BLaER1 treated with 17β-estradiol and CSF1 and Interleukin-3, amounts not matched to agents 10 nM and 100 nM (cell line): ENCODE measurements at regions not wholly inside any gene's neighbourhood (a gene's known extent, or its start where the extent isn't known, plus 50 kb on each side); places are given as distances from the start of the nearest gene placed in this dataset.

ENCODE experiments used
- H3K27ac ChIP-seq, 11 experiments: shearing (Covaris generic); formaldehyde crosslinking; 2 replicates each; pipeline ENCODE4 v1.8.1; 2022
- H3K27me3 ChIP-seq, 11 experiments: shearing (Covaris generic); formaldehyde crosslinking; 2 replicates each; pipeline ENCODE4 v1.8.1; 2022
- H3K36me3 ChIP-seq, 11 experiments: shearing (Covaris generic); formaldehyde crosslinking; 2 replicates each; pipeline ENCODE4 v1.8.1; 2022
- H3K4me1 ChIP-seq, 10 experiments: shearing (Covaris generic); formaldehyde crosslinking; 2 replicates each; pipeline ENCODE4 v1.8.1; 2022
- H3K4me2 ChIP-seq, 11 experiments: shearing (Covaris generic); formaldehyde crosslinking; 2 replicates each; pipeline ENCODE4 v1.8.1; 2022
- H3K4me3 ChIP-seq, 10 experiments: shearing (Covaris generic); formaldehyde crosslinking; 2 replicates each; pipeline ENCODE4 v1.8.1; 2022
- H3K9ac ChIP-seq, 11 experiments: shearing (Covaris generic); formaldehyde crosslinking; 2 replicates each; pipeline ENCODE4 v1.8.1; 2022
- H3K9me3 ChIP-seq, 11 experiments: shearing (Covaris generic); formaldehyde crosslinking; replicated peaks in 1 of 11; 2 replicates each; pipeline ENCODE4 v1.8.1; 2022
- H4K20me1 ChIP-seq, 11 experiments: shearing (Covaris generic); formaldehyde crosslinking; 2 replicates each; pipeline ENCODE4 v1.8.1; 2022
- Cebpa-rat ChIP-seq, 11 experiments: shearing (Covaris generic); IDR thresholded peaks; 2 replicates each; pipeline ENCODE4 v1.8.1; 2022

DNA sequence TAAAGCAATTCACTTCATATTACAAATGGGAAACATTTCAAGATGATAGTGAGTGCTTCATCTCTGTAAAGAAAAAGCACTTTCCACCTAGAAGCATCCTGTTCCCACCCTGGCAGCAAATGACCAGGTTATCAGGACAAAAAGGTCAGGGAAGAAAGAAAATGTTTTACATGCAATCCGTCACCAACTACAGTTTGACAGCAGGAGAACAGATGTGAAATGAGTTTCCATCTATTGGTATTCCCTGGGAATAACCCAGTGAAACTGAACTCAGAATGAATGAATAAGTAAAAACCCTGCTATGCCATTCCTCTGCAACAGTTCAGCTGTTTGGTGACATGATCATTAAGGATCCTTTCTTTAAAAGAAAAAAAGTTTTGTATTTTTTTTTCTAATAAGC lies 67.6 kb downstream of the HTR1A start:
- no peaks in the 10 kb centered on the region for H4K20me1 ChIP-seq
- no peaks in the 10 kb centered on the region for H3K4me1 ChIP-seq
- no peaks in the 10 kb centered on the region for H3K9me3 ChIP-seq
- TF ChIP-seq Cebpa-rat (IDR thresholded peaks at IDR 0.05): no peak
- H3K9ac ChIP-seq: no peak overlapping the region
- no peaks in the 10 kb centered on the region for H3K36me3 ChIP-seq
- no peak overlapping the region for H3K4me3 ChIP-seq
- H3K4me2 ChIP-seq: no peak overlapping the region
- H3K27ac ChIP-seq: no peak overlapping the region
- H3K27me3 ChIP-seq: no peaks in the 10 kb centered on the region

DNA sequence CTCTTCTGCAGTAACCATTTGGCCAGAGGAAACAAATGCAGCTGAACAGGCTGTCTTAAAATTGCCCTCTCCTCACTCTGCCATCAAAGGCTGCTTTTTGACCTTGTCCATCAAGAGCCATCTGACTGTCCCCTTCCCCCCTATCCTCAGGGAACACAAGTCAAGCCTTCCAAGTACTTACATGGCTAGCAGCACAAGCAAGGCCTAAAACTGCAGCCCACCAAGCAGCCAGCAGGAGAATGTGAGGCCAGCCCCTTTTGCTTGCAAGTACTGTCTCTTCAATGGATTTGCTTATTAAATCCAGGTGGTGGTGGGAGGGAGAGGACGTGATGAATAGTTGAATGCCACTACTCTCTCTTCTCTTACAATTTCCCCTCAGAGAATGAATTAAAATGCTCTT lies 83.5 kb downstream of the HTR1A start:
- Histone ChIP-seq H3K4me1 (no peaks in the 10 kb centered on the region), H3K27me3 (no peaks in the 10 kb centered on the region), H3K4me2 (no peak overlapping the region), H3K4me3 (no peak overlapping the region), H3K9me3 (no peaks in the 10 kb centered on the region), H3K9ac (no peak overlapping the region), H3K27ac (no peak overlapping the region), H4K20me1 (no peaks in the 10 kb centered on the region), H3K36me3 (no peaks in the 10 kb centered on the region)
- no peak for TF ChIP-seq Cebpa-rat (IDR thresholded peaks at IDR 0.05)

DNA sequence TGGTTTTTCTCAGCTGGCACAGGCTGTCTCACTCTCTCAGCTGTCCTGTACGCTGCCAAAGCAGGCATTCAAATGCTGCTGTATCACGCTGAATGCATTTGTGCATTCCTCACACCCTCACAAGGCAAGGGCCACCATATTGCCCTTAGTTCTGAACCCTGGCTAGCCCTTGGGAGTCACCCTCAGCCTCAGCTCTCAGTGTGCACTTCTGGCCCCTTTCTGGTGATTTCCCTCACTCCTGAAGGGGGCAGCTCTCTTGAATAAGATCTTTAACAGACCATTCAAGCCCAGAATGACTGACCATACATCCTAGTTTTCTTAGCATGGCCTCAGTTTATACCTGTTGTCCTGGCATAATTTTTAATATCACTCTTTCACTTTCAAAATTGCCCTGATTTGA lies 84.3 kb downstream of the HTR1A start:
- H3K4me1 ChIP-seq: no peaks in the 10 kb centered on the region
- H3K9ac ChIP-seq: no peak overlapping the region
- no peak overlapping the region for H3K4me2 ChIP-seq
- H3K27me3 ChIP-seq: no peaks in the 10 kb centered on the region
- TF ChIP-seq Cebpa-rat (IDR thresholded peaks at IDR 0.05): no peak
- no peaks in the 10 kb centered on the region for H3K9me3 ChIP-seq
- H3K4me3 ChIP-seq: no peak overlapping the region
- no peaks in the 10 kb centered on the region for H4K20me1 ChIP-seq
- no peaks in the 10 kb centered on the region for H3K36me3 ChIP-seq
- H3K27ac ChIP-seq: no peak overlapping the region

DNA sequence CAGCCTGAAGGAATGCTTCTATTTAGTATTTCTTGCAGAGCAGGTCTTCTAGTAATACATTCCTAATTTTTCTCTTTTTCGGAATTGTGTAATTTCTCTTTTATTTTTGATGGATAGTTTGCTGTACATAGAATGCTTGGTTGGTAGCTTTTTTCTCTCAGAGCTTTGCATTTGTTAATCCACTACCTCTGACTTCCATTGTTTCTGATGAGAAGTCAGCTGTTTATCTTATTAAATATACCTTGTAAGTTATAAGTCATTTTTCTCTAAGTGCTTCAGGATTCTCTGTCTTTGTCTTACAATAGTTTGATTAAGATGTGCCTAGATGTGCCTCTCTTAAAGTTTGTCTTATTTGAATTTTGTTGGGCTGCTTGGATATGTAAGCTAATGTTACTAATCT lies 101.9 kb downstream of the HTR1A start:
- no peak overlapping the region for H3K4me3 ChIP-seq
- H3K4me2 ChIP-seq: no peak overlapping the region
- peaks cover 22 to 30% (median 26%) of the 10 kb centered on the region in 11 experiments for H3K9me3 ChIP-seq
- H3K4me1 ChIP-seq: no peaks in the 10 kb centered on the region
- no peaks in the 10 kb centered on the region for H3K36me3 ChIP-seq
- H3K27me3 ChIP-seq: no peaks in the 10 kb centered on the region
- H3K27ac ChIP-seq: no peak overlapping the region
- no peak overlapping the region for H3K9ac ChIP-seq
- H4K20me1 ChIP-seq: no peaks in the 10 kb centered on the region
- no peak for TF ChIP-seq Cebpa-rat (IDR thresholded peaks at IDR 0.05)

DNA sequence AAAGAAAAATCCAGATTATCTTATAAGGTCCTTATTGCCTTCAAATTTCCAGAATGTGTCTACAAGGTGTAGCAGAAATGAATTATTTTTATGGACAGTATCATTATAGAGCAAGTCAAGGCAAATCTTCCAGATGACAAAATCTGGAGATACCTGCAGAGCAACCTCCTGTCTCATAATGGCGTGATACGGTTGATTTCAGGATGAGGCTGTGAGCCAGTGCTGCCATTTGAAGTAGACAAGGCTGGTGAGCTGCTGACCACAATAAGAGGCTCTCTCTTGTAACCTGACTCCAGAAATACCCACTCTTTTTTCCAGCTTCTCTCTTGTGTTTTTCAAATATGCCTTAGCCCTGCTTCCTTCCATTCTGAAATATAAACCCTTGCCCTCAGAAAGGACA lies 108.2 kb downstream of the HTR1A start:
- no peaks in the 10 kb centered on the region for H3K27me3 ChIP-seq
- H3K4me3 ChIP-seq: no peak overlapping the region
- peaks cover 0 to 6% (median 0%) of the 10 kb centered on the region in 10 experiments; a peak in 2 of 20 replicates for H3K4me1 ChIP-seq
- H3K9me3 ChIP-seq: peaks cover 0 to under 1% (median 0%) of the 10 kb centered on the region in 11 experiments; a peak in 1 of 22 replicates
- H3K36me3 ChIP-seq: no peaks in the 10 kb centered on the region
- H3K27ac ChIP-seq: no peak overlapping the region; a peak in 1 of 22 replicates
- no peak overlapping the region; a peak in 1 of 22 replicates for H3K4me2 ChIP-seq
- no peak for TF ChIP-seq Cebpa-rat (IDR thresholded peaks at IDR 0.05)
- no peaks in the 10 kb centered on the region for H4K20me1 ChIP-seq
- no peak overlapping the region for H3K9ac ChIP-seq

DNA sequence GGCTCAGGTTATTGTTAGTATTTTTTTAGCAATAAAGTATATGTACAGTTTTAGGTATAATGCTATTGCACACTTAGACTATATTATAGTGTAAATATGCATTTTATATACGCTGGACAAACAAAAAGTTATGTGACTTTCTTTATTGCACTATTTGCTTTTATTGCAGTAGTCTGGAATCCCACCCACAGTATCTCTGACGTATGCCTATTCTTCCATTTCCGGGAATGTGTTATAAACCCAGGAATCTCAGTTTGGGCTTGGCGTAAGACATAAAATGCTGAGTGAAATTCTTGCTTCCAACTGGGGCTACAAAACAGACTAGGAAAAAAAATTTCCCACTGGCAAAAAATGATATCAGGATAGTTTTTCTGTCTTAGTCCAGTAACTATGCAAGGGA lies 119.1 kb downstream of the HTR1A start:
- no peak overlapping the region for H3K27ac ChIP-seq
- no peak overlapping the region for H3K9ac ChIP-seq
- H3K9me3 ChIP-seq: no peaks in the 10 kb centered on the region
- H4K20me1 ChIP-seq: no peaks in the 10 kb centered on the region
- no peak for TF ChIP-seq Cebpa-rat (IDR thresholded peaks at IDR 0.05)
- H3K4me2 ChIP-seq: no peak overlapping the region
- no peaks in the 10 kb centered on the region for H3K27me3 ChIP-seq
- no peak overlapping the region for H3K4me3 ChIP-seq
- H3K4me1 ChIP-seq: no peaks in the 10 kb centered on the region
- no peaks in the 10 kb centered on the region for H3K36me3 ChIP-seq

DNA sequence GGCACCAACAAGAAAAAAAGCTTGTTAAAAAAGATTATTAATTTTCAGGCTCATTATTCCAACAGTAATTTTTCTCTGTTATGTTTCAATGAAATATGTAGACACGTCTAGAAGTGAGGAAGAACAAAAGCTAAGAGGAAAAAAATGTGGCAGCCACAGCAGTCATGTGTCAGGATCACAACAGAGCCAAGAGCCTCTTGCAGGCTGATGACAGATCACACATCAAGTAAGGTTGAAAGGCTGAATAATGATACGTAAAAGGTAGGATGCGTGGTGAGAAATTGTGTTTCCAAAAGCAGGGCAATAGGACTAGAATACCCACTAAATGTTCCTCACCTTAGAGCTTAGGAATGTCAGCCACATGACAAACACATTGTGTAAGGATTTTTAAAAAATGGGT lies 124.8 kb downstream of the HTR1A start:
- no peak overlapping the region for H3K9ac ChIP-seq
- H3K27me3 ChIP-seq: no peaks in the 10 kb centered on the region
- TF ChIP-seq Cebpa-rat (IDR thresholded peaks at IDR 0.05): no peak
- no peak overlapping the region; a peak in 1 of 22 replicates for H3K27ac ChIP-seq
- H3K36me3 ChIP-seq: no peaks in the 10 kb centered on the region
- H4K20me1 ChIP-seq: no peaks in the 10 kb centered on the region
- no peak overlapping the region for H3K4me2 ChIP-seq
- H3K9me3 ChIP-seq: no peaks in the 10 kb centered on the region
- no peaks in the 10 kb centered on the region for H3K4me1 ChIP-seq
- H3K4me3 ChIP-seq: no peak overlapping the region

DNA sequence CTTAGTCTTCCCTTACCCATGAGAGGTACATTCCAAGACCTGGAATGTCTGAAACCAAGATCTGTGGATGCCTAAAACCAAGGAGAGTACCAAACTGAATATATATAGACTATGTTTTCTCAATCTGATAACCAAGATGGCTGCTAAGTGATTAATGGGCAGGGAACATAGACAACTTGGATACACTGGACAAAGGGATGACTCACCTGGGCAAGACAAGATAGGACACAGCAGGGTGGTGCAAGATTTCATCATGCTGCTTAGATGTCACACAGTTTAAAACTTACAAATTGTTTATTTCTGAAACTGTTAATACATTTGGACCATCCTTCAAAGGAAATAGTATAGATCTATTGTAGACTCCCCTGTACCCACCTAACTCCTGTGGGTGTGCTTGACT lies 130.9 kb downstream of the HTR1A start:
- TF ChIP-seq Cebpa-rat (IDR thresholded peaks at IDR 0.05): no peak
- Histone ChIP-seq H3K9ac (no peak overlapping the region), H3K4me2 (no peak overlapping the region), H3K4me1 (no peaks in the 10 kb centered on the region), H3K36me3 (no peaks in the 10 kb centered on the region), H3K27me3 (no peaks in the 10 kb centered on the region), H3K9me3 (no peaks in the 10 kb centered on the region), H3K27ac (no peak overlapping the region), H4K20me1 (no peaks in the 10 kb centered on the region), H3K4me3 (no peak overlapping the region)

DNA sequence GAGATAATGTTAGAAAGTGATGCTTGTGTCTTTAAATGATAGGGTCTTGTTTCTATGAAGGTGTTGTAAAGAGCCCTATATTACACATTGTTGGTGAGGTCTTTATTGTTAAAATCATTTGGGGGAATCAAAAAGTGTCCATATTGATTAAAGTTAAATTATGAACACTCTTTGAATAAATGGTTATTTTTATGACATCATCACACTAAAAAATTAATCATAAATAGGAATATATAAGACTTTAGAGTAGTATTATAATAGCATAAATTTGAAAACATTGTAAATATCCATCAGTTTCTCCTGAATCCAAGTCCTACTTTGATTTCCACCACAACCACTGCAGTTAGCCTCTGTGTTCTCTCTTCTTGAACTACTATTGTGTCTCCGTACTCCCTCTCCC lies 136.3 kb downstream of the HTR1A start:
- TF ChIP-seq Cebpa-rat (IDR thresholded peaks at IDR 0.05): no peak
- Histone ChIP-seq H3K4me3 (no peak overlapping the region), H3K36me3 (no peaks in the 10 kb centered on the region), H3K27ac (no peak overlapping the region), H3K4me2 (no peak overlapping the region), H4K20me1 (no peaks in the 10 kb centered on the region), H3K4me1 (no peaks in the 10 kb centered on the region), H3K9me3 (no peaks in the 10 kb centered on the region), H3K9ac (no peak overlapping the region), H3K27me3 (no peaks in the 10 kb centered on the region)

DNA sequence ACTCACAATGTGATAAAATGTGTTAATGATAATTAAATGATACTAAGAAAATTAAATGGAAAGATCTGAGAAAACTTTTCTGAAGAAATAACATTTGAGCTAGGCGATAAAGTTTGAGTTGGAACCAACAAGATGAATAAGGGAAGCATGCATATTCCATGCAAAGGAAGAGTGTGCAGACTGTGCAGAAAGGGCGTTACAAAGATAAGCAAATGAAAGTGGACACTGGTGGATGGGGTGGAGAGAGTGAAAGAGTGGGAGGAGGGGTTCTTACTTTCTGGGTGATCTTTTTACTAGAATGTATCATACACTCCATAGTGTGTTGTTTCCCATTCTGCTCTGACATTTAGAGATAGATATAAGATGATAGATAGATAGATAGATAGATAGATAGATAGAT lies 138.7 kb downstream of the HTR1A start:
- Histone ChIP-seq H4K20me1 (no peaks in the 10 kb centered on the region), H3K4me1 (no peaks in the 10 kb centered on the region), H3K36me3 (no peaks in the 10 kb centered on the region), H3K4me3 (no peak overlapping the region), H3K27ac (no peak overlapping the region), H3K27me3 (no peaks in the 10 kb centered on the region), H3K9me3 (no peaks in the 10 kb centered on the region), H3K9ac (no peak overlapping the region), H3K4me2 (no peak overlapping the region)
- no peak for TF ChIP-seq Cebpa-rat (IDR thresholded peaks at IDR 0.05)

DNA sequence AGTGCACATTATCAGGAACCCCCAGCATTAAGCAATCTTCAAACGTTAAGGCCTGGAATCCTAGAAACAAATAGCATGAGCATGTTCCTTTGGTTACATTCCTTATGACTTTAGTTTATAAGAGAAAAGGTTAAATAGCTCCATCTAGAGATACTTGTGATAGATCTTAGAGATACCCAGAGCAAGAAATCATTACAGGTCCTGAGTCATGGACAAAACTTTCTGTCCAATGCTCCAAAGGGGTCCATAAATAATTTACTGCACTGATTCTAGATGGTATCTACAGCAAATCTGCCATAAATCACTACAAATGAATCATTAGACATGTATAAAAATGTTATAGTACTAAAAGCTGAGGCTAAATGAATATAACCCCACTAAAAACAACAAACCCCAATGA lies 139.6 kb downstream of the HTR1A start:
- no peaks in the 10 kb centered on the region for H3K36me3 ChIP-seq

More for the DNA sequence above, 139.6 kb downstream of the HTR1A start:
- H3K27me3 ChIP-seq: no peaks in the 10 kb centered on the region
- no peak overlapping the region for H3K4me2 ChIP-seq
- no peak overlapping the region for H3K27ac ChIP-seq
- no peak for TF ChIP-seq Cebpa-rat (IDR thresholded peaks at IDR 0.05)
- no peaks in the 10 kb centered on the region for H3K4me1 ChIP-seq
- no peaks in the 10 kb centered on the region for H3K9me3 ChIP-seq
- no peaks in the 10 kb centered on the region for H4K20me1 ChIP-seq
- H3K9ac ChIP-seq: no peak overlapping the region
- no peak overlapping the region for H3K4me3 ChIP-seq
